Tibial nerve (tissue), 4 donors: ENCODE measurements at regions not wholly inside any gene's neighbourhood (a gene's known extent, or its start where the extent isn't known, plus 50 kb on each side); places are given as distances from the start of the nearest gene placed in this dataset.

ENCODE experiments used
- DNase-seq, 2 donors: peaks; one replicate each; pipeline ENCODE4 v3.0.0-alpha.2; 2019; ENCODE audit warnings: low spot score in 2 of 2
- H3K27ac ChIP-seq, 4 donors: fragments of 200-600 bp; sonication (generic) in 3 of 4; one replicate each; pipeline ENCODE4 v1.5.1; 2017 to 2019; ENCODE audit warnings: mild to moderate bottlenecking in 1 of 4
- H3K27me3 ChIP-seq, 2 donors: fragments of 200-600 bp; sonication (generic) in 1 of 2; one replicate each; pipeline versions ENCODE4 v1.5.1 to v1.6.0; 2017 to 2019
- H3K36me3 ChIP-seq, 3 donors: fragments of 200-600 bp; sonication (generic); one replicate each; pipeline ENCODE4 v1.5.1; 2018 to 2019
- H3K4me1 ChIP-seq, 4 donors: fragments of 200-600 bp; sonication (generic) in 3 of 4; one replicate each; pipeline ENCODE4 v1.5.1; 2017 to 2019
- H3K4me3 ChIP-seq, 4 donors: fragments of 200-600 bp; sonication (generic) in 3 of 4; one replicate each; pipeline ENCODE4 v1.5.1; 2017 to 2019; ENCODE audit warnings: mild to moderate bottlenecking in 1 of 4, moderate library complexity in 1 of 4
- H3K9me3 ChIP-seq, 4 donors: fragments of 200-600 bp; sonication (generic) in 3 of 4; one replicate each; pipeline ENCODE4 v1.5.1; 2017 to 2019
- EP300 ChIP-seq, 2 donors: sonication (generic); formaldehyde crosslinking; IDR thresholded peaks; one replicate each; pipeline ENCODE4 v1.6.1; 2017; ENCODE audit warnings: antibody characterized with exemption in 2 of 2, mild to moderate bottlenecking in 1 of 2
- POLR2A ChIP-seq, 2 donors: fragments of 450-650 bp; IDR thresholded peaks; one replicate each; pipeline ENCODE4 v1.6.1; 2017; ENCODE audit warnings: antibody characterized with exemption in 2 of 2, mild to moderate bottlenecking in 2 of 2, moderate library complexity in 2 of 2
- WGBS, 2 donors: methylation state at CpG; one replicate each; pipeline ENCODE4 v1.1.5; 2018; 5-methylcytosine and 5-hydroxymethylcytosine counted together
- TF ChIP-seq, protein P1 (sequence below), 5 experiments: fragments of 200-600 bp in 3 of 5; fragments of 450-650 bp in 2 of 5; sonication (generic) in 3 of 5; IDR thresholded peaks; one replicate each; pipeline ENCODE4 v1.5.1; 2016 to 2019; ENCODE audit warnings: antibody characterized with exemption in 5 of 5, mild to moderate bottlenecking in 3 of 5, moderate library complexity in 2 of 5

DNA sequence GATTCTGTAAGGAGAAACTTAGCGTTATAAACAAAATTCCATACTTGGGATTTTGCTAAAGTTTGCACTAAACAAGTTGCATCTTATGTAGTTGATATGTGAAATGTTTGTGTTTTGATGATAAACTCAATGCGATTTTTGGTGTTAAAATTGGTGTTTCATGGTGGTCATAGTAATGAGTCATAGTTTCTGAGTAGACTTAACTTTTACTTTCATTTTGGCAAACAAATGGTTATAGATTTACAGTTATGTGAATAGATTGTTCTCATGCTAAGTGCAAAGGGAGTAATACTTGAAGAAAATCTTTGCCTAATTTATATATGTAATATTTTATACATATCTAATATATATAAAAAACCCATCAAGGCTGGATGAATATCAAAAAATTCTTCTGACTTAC lies 107.3 kb upstream of the ELAVL2 start:
- no peak for TF ChIP-seq EP300 (IDR thresholded peaks at IDR 0.05)
- TF ChIP-seq, protein P1, sequence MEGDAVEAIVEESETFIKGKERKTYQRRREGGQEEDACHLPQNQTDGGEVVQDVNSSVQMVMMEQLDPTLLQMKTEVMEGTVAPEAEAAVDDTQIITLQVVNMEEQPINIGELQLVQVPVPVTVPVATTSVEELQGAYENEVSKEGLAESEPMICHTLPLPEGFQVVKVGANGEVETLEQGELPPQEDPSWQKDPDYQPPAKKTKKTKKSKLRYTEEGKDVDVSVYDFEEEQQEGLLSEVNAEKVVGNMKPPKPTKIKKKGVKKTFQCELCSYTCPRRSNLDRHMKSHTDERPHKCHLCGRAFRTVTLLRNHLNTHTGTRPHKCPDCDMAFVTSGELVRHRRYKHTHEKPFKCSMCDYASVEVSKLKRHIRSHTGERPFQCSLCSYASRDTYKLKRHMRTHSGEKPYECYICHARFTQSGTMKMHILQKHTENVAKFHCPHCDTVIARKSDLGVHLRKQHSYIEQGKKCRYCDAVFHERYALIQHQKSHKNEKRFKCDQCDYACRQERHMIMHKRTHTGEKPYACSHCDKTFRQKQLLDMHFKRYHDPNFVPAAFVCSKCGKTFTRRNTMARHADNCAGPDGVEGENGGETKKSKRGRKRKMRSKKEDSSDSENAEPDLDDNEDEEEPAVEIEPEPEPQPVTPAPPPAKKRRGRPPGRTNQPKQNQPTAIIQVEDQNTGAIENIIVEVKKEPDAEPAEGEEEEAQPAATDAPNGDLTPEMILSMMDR (IDR thresholded peaks at IDR 0.05): no peak
- no peak for TF ChIP-seq POLR2A (IDR thresholded peaks at IDR 0.05)
- H3K27ac ChIP-seq: no peak overlapping the region
- no peaks in the 10 kb centered on the region for H3K4me1 ChIP-seq
- no peaks in the 10 kb centered on the region for H3K9me3 ChIP-seq
- 93 to 94% methylated on average over 2 of the region's 2 CpGs for WGBS, 2 donors
- H3K4me3 ChIP-seq: no peak overlapping the region
- no peaks in the 10 kb centered on the region for H3K27me3 ChIP-seq
- H3K36me3 ChIP-seq: no peaks in the 10 kb centered on the region
- DNase-seq: no peak

GRCh38 chr9:23926368-23926767 lies 100.3 kb upstream of the ELAVL2 start:
- no peak overlapping the region for H3K4me3 ChIP-seq
- H3K4me1 ChIP-seq: no peaks in the 10 kb centered on the region
- TF ChIP-seq, protein P1 (IDR thresholded peaks at IDR 0.05): no peak
- TF ChIP-seq EP300 (IDR thresholded peaks at IDR 0.05) (no peak), POLR2A (IDR thresholded peaks at IDR 0.05) (no peak)
- peaks cover 0 to 9% (median 0%) of the 10 kb centered on the region in 4 donors for H3K9me3 ChIP-seq
- H3K27me3 ChIP-seq: no peaks in the 10 kb centered on the region
- no peak for DNase-seq
- no peaks in the 10 kb centered on the region for H3K36me3 ChIP-seq
- H3K27ac ChIP-seq: no peak overlapping the region

GRCh38 chr9:23914431-23915003 lies 88.5 kb upstream of the ELAVL2 start:
- Histone ChIP-seq H3K4me3 (no peak overlapping the region), H3K4me1 (no peaks in the 10 kb centered on the region), H3K27ac (no peak overlapping the region), H3K9me3 (peaks cover 0 to 5% (median 0%) of the 10 kb centered on the region in 4 donors), H3K36me3 (no peaks in the 10 kb centered on the region), H3K27me3 (no peaks in the 10 kb centered on the region)
- 94 to 97% methylated on average over 11 to 13 of the region's 17 CpGs for WGBS, 2 donors
- TF ChIP-seq POLR2A (IDR thresholded peaks at IDR 0.05): no peak
- TF ChIP-seq, protein P1 (IDR thresholded peaks at IDR 0.05): no peak
- no peak for TF ChIP-seq EP300 (IDR thresholded peaks at IDR 0.05)
- no peak for DNase-seq

DNA sequence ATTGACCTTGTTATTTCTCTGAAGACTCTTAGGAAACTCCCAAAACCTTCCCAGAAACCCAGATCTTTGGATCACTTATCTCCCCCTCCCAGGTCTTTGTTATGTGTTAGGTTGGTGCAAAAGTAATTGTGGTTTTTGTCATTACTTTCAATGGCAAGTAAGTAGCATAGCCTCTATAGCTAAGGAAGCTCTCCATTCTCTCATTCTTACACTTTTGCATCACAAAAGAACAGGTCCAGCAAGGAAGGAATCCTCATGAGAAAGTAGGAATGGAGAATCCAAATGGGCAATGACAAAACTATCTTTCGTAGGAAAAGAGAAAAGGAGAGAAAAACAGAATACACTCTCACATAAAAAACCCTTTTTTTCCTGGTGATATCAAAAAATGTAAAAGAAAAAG lies 81.3 kb upstream of the ELAVL2 start:
- H3K4me3 ChIP-seq: no peak overlapping the region
- 74 to 80% methylated on average over 1 of the region's 1 CpG for WGBS, 2 donors
- no peak for DNase-seq

GRCh38 chr9:23887781-23888180 lies 61.7 kb upstream of the ELAVL2 start:
- Histone ChIP-seq H3K4me3 (no peak overlapping the region), H3K36me3 (no peaks in the 10 kb centered on the region), H3K9me3 (peaks cover 0 to 23% (median 0%) of the 10 kb centered on the region in 4 donors), H3K27ac (no peak overlapping the region), H3K4me1 (no peaks in the 10 kb centered on the region), H3K27me3 (no peaks in the 10 kb centered on the region)
- WGBS, 2 donors: 80 to 86% methylated on average over 1 of the region's 1 CpG
- no peak for TF ChIP-seq POLR2A (IDR thresholded peaks at IDR 0.05)
- no peak for TF ChIP-seq EP300 (IDR thresholded peaks at IDR 0.05)
- TF ChIP-seq, protein P1 (IDR thresholded peaks at IDR 0.05): no peak
- no peak for DNase-seq

More for the DNA sequence above, 81.3 kb upstream of the ELAVL2 start:
- Histone ChIP-seq H3K36me3 (no peaks in the 10 kb centered on the region), H3K9me3 (no peaks in the 10 kb centered on the region), H3K27ac (no peak overlapping the region), H3K4me1 (no peaks in the 10 kb centered on the region), H3K27me3 (no peaks in the 10 kb centered on the region)
- TF ChIP-seq POLR2A (IDR thresholded peaks at IDR 0.05) (no peak), EP300 (IDR thresholded peaks at IDR 0.05) (no peak)
- TF ChIP-seq, protein P1 (IDR thresholded peaks at IDR 0.05): no peak
